H9 (cell line): ENCODE measurements at regions not wholly inside any gene's neighbourhood (a gene's known extent, or its start where the extent isn't known, plus 50 kb on each side); places are given as distances from the start of the nearest gene placed in this dataset.

Experiments used
- DNase-seq: peaks from one replicate; pipeline ENCODE4 v3.0.0-alpha.2; 2017
- H2AFZ ChIP-seq: one replicate; pipeline ENCODE4 v1.6.1; 2013; ENCODE audit warnings: mild to moderate bottlenecking, low read length, control low read depth, moderate library complexity
- H2AK5ac ChIP-seq: 2 replicates; pipeline ENCODE4 v1.6.1; 2013; ENCODE audit warnings: low read length, control low read depth, mixed read lengths; ENCODE audit not compliant: insufficient read length
- H2BK120ac ChIP-seq: one replicate; pipeline ENCODE4 v1.6.1; 2013; ENCODE audit warnings: low read depth, mild to moderate bottlenecking, low read length, control low read depth, inconsistent platforms; ENCODE audit not compliant: poor library complexity, severe bottlenecking
- H2BK12ac ChIP-seq: 2 replicates; pipeline ENCODE4 v1.6.1; 2013; ENCODE audit warnings: low read length, control low read depth, mixed read lengths, low read depth; ENCODE audit not compliant: insufficient read length
- H2BK15ac ChIP-seq: 2 replicates; pipeline ENCODE4 v1.6.1; 2013; ENCODE audit warnings: low read depth, low read length, control low read depth
- H2BK20ac ChIP-seq: one replicate; pipeline ENCODE4 v1.6.1; 2013; ENCODE audit warnings: low read depth, mild to moderate bottlenecking, low read length, control low read depth, inconsistent platforms; ENCODE audit not compliant: poor library complexity, severe bottlenecking
- H2BK5ac ChIP-seq: 2 replicates; pipeline ENCODE4 v1.6.1; 2013; ENCODE audit warnings: low read length, control low read depth, mixed read lengths; ENCODE audit not compliant: insufficient read length
- H3K14ac ChIP-seq: 2 replicates; pipeline ENCODE4 v1.6.1; 2013; ENCODE audit warnings: low read length, control low read depth; ENCODE audit not compliant: insufficient read depth
- H3K18ac ChIP-seq: 2 replicates; pipeline ENCODE4 v1.6.1; 2013; ENCODE audit warnings: low read depth, mild to moderate bottlenecking, mixed read lengths, low read length, control low read depth; ENCODE audit not compliant: insufficient read length
- H3K23ac ChIP-seq: 2 replicates; pipeline ENCODE4 v1.6.1; 2013; ENCODE audit warnings: low read length, control low read depth, mixed read lengths, low read depth; ENCODE audit not compliant: insufficient read length
- H3K23me2 ChIP-seq: 2 replicates; pipeline ENCODE4 v1.6.1; 2013; ENCODE audit warnings: low read depth, mild to moderate bottlenecking, mixed read lengths, low read length, control low read depth; ENCODE audit not compliant: insufficient read length, poor library complexity, severe bottlenecking
- H3K27ac ChIP-seq: 2 replicates; pipeline ENCODE4 v1.5.1; 2013; ENCODE audit warnings: low read length, control low read depth, mixed read lengths, low read depth; ENCODE audit not compliant: insufficient read length
- H3K27me3 ChIP-seq: 2 replicates; pipeline ENCODE4 v1.6.1; 2013; ENCODE audit warnings: low read length, control low read depth, inconsistent platforms; ENCODE audit not compliant: insufficient read depth
- H3K4ac ChIP-seq: 2 replicates; pipeline ENCODE4 v1.6.1; 2013; ENCODE audit warnings: low read depth, mild to moderate bottlenecking, control low read depth, inconsistent platforms, low read length, moderate library complexity
- H3K4me1 ChIP-seq: 2 replicates; pipeline ENCODE4 v1.6.1; 2013; ENCODE audit warnings: low read length, control low read depth, inconsistent platforms; ENCODE audit not compliant: insufficient read depth
- H3K4me2 ChIP-seq: 2 replicates; pipeline ENCODE4 v1.6.1; 2013; ENCODE audit warnings: low read length, control low read depth, mixed read lengths; ENCODE audit not compliant: insufficient read length, insufficient read depth
- H3K56ac ChIP-seq: 2 replicates; pipeline ENCODE4 v1.6.1; 2013; ENCODE audit warnings: low read depth, mild to moderate bottlenecking, mixed read lengths, low read length, control low read depth; ENCODE audit not compliant: insufficient read length
- H3K79me1 ChIP-seq: 2 replicates; pipeline ENCODE4 v1.6.1; 2013; ENCODE audit warnings: low read depth, mild to moderate bottlenecking, moderate library complexity, low read length, control low read depth, inconsistent platforms; ENCODE audit not compliant: insufficient read depth, poor library complexity, severe bottlenecking
- H3K79me2 ChIP-seq: 2 replicates; pipeline ENCODE4 v1.6.1; 2013; ENCODE audit warnings: low read length, control low read depth, inconsistent platforms; ENCODE audit not compliant: insufficient read depth
- H3K9ac ChIP-seq: 2 replicates; pipeline ENCODE4 v1.6.1; 2013; ENCODE audit warnings: low read length, control low read depth, mixed read lengths; ENCODE audit not compliant: insufficient read length; ENCODE audit errors: extremely low read depth
- H3K9me3 ChIP-seq: one replicate; pipeline ENCODE4 v1.6.1; 2013; ENCODE audit warnings: low read depth, low read length, inconsistent platforms; ENCODE audit not compliant: control insufficient read depth
- H3T11ph ChIP-seq: one replicate; pipeline ENCODE4 v1.6.1; 2013; ENCODE audit warnings: mild to moderate bottlenecking, low read length, control low read depth, inconsistent platforms
- H4K20me1 ChIP-seq: one replicate; pipeline ENCODE4 v1.6.1; 2013; ENCODE audit not compliant: control insufficient read depth, insufficient read length, insufficient read depth
- H4K5ac ChIP-seq: 2 replicates; pipeline ENCODE4 v1.6.1; 2013; ENCODE audit warnings: low read depth, mild to moderate bottlenecking, mixed read lengths, low read length, control low read depth; ENCODE audit not compliant: insufficient read length
- H4K8ac ChIP-seq: replicated peaks from 2 replicates; pipeline ENCODE4 v1.6.1; 2013; ENCODE audit warnings: low read length, control low read depth, mixed read lengths, low read depth; ENCODE audit not compliant: insufficient read length
- H4K91ac ChIP-seq: 2 replicates; pipeline ENCODE4 v1.6.1; 2013; ENCODE audit warnings: low read depth, mild to moderate bottlenecking, moderate library complexity, mixed read lengths, low read length, control low read depth; ENCODE audit not compliant: insufficient read length
- H3K27ac Mint-ChIP-seq, 3 experiments: 2 replicates in 2 of 3; 3 replicates in 1 of 3; pipeline ENCODE4 v1.8.0; 2020 to 2021; ENCODE audit warnings: mixed read lengths in 3 of 3, mild to moderate bottlenecking in 1 of 3, moderate library complexity in 1 of 3
- H3K27me3 Mint-ChIP-seq: 2 replicates; pipeline ENCODE4 v1.8.0; 2021; ENCODE audit warnings: low read depth, mild to moderate bottlenecking, moderate library complexity, mixed read lengths
- H3K36me3 Mint-ChIP-seq, 3 experiments: 2 replicates in 2 of 3; 3 replicates in 1 of 3; pipeline ENCODE4 v1.8.0; 2020 to 2021; ENCODE audit warnings: low read depth in 3 of 3, mixed read lengths in 3 of 3; ENCODE audit not compliant: insufficient read depth in 1 of 3
- H3K4me1 Mint-ChIP-seq, 2 experiments: 2 replicates each; pipeline ENCODE4 v1.8.0; 2020; ENCODE audit warnings: mixed read lengths in 2 of 2
- H3K4me3 Mint-ChIP-seq, 2 experiments: 2 replicates in 1 of 2; 3 replicates in 1 of 2; pipeline ENCODE4 v1.8.0; 2020 to 2021; ENCODE audit warnings: mild to moderate bottlenecking in 2 of 2, mixed read lengths in 2 of 2, moderate library complexity in 1 of 2
- H3K9me3 Mint-ChIP-seq, 2 experiments: 2 replicates in 1 of 2; 3 replicates in 1 of 2; pipeline ENCODE4 v1.8.0; 2020; ENCODE audit warnings: mild to moderate bottlenecking in 2 of 2, mixed read lengths in 2 of 2, moderate library complexity in 1 of 2
- WGBS: extraction: QIAGEN DNeasy Blood & Tissue Kit; methylation state at CpG from one replicate; pipeline ENCODE4 v1.1.7; 2013; ENCODE audit warnings: missing lambda C conversion rate, low lambda C conversion rate, mixed read lengths; ENCODE audit not compliant: insufficient read length; ENCODE audit errors: extremely low coverage; 5-methylcytosine and 5-hydroxymethylcytosine counted together
- TF ChIP-seq, protein P1 (sequence below): fragments of 200-600 bp; sonication (generic); conservative IDR thresholded peaks from 3 replicates; pipeline ENCODE4 v1.8.0; 2021; ENCODE audit warnings: antibody characterized with exemption, mild to moderate bottlenecking

DNA sequence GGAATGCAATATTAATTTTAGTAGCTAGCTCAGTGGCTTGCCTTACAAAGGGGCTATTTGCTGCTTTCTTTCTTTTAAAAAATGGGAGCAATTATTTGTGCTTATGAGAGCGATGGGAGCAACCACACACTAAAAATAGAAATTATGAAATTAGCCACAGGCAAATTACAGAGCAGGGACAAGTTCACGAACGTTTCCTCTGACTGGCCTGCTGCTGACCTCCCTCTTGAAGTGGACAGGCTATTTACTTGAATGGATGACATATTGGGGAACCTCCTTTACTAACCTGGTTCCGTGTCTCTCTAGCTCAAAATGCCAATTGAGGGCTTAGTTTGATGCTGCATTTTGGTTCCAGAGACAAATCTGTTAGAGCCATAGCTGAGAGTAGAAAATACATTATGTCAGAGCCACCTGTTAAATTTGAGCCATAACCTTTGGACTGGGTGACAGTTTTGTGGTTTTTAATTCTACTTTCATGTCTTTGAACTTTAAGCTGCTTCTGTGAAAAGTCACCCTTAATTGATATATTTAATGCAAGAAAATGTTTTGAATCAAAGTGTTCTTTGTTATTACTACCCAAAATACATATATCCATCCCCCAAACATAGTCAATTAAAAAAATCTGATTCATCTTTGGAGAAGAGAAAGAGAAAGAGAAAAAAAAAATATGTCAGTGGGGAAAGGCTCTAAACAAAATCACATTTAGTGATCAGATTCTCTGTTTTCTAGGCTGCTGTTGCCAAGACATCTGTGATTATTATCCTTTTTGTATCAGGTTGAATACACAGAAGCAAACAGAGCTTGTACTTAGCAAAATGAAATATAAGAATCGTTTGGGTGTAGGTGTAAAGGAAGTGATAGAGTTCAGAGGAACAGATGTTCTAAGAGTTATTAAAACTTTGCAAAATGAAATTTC lies 351.9 kb downstream of the ADGRL2 start:
- TF ChIP-seq, protein P1, sequence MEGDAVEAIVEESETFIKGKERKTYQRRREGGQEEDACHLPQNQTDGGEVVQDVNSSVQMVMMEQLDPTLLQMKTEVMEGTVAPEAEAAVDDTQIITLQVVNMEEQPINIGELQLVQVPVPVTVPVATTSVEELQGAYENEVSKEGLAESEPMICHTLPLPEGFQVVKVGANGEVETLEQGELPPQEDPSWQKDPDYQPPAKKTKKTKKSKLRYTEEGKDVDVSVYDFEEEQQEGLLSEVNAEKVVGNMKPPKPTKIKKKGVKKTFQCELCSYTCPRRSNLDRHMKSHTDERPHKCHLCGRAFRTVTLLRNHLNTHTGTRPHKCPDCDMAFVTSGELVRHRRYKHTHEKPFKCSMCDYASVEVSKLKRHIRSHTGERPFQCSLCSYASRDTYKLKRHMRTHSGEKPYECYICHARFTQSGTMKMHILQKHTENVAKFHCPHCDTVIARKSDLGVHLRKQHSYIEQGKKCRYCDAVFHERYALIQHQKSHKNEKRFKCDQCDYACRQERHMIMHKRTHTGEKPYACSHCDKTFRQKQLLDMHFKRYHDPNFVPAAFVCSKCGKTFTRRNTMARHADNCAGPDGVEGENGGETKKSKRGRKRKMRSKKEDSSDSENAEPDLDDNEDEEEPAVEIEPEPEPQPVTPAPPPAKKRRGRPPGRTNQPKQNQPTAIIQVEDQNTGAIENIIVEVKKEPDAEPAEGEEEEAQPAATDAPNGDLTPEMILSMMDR = no peak
- Histone ChIP-seq H2BK5ac (no peak overlapping the region), H3K79me2 (no peaks in the 10 kb centered on the region), H3K4me2 (no peak overlapping the region), H3K23me2 (no peaks in the 10 kb centered on the region), H3K27me3 (no peaks in the 10 kb centered on the region; the same call in 1 of the 2 replicates), H3K79me1 (no peaks in the 10 kb centered on the region), H4K20me1 (no peaks in the 10 kb centered on the region), H3K23ac (no peak overlapping the region), H2BK12ac (no peak overlapping the region), H3K18ac (no peak overlapping the region), H3T11ph (no peak overlapping the region), H3K27ac (no peak overlapping the region), H3K14ac (no peak overlapping the region), H2AK5ac (no peak overlapping the region), H4K91ac (no peak overlapping the region), H4K5ac (no peak overlapping the region), H4K8ac (no peak overlapping the region), H2AFZ (no peak overlapping the region), H3K9me3 (no peaks in the 10 kb centered on the region), H3K56ac (no peak overlapping the region), H3K4me1 (no peaks in the 10 kb centered on the region; the same call in 1 of the 2 replicates), H3K9ac (no peak overlapping the region), H2BK15ac (no peak overlapping the region), H3K4ac (no peak overlapping the region), H2BK20ac (no peak overlapping the region), H2BK120ac (no peak overlapping the region)
- Mint-ChIP-seq H3K27ac (no peak overlapping the region), H3K36me3 (no peaks in the 10 kb centered on the region), H3K4me1 (peaks cover 20 to 21% of the 10 kb centered on the region in 2 experiments), H3K4me3 (no peak overlapping the region), H3K9me3 (no peaks in the 10 kb centered on the region), H3K27me3 (no peaks in the 10 kb centered on the region)
- DNase-seq = no peak
- no CpG with 5 or more reads among the region's 5 CpGs for WGBS
